HFFc6 (cell line): ENCODE measurements at regions not wholly inside any gene's neighbourhood (a gene's known extent, or its start where the extent isn't known, plus 50 kb on each side); places are given as distances from the start of the nearest gene placed in this dataset.
"Not testable (repeated sequence)": the region's sequence is repeated elsewhere in the genome, so short reads cannot be mapped to it uniquely, and the experiment has no call there.

Source experiments
- DNase-seq: peaks from one replicate; pipeline ENCODE4 v3.0.0-alpha.2; 2018
- H3K27ac Mint-ChIP-seq: 2 replicates; pipeline ENCODE4 v1.8.0; 2020; ENCODE audit warnings: mild to moderate bottlenecking, mixed read lengths
- H3K27me3 Mint-ChIP-seq: 2 replicates; pipeline ENCODE4 v1.8.0; 2021; ENCODE audit warnings: mild to moderate bottlenecking, moderate library complexity, mixed read lengths; ENCODE audit not compliant: insufficient read depth
- H3K36me3 Mint-ChIP-seq: 2 replicates; pipeline ENCODE4 v1.8.0; 2021; ENCODE audit warnings: low read depth, mixed read lengths
- H3K4me1 Mint-ChIP-seq: 2 replicates; pipeline ENCODE4 v1.8.0; 2020; ENCODE audit warnings: low read depth, mixed read lengths
- H3K4me3 Mint-ChIP-seq: 2 replicates; pipeline ENCODE4 v1.8.0; 2020; ENCODE audit warnings: mild to moderate bottlenecking, moderate library complexity, mixed read lengths
- H3K9me3 Mint-ChIP-seq: 2 replicates; pipeline ENCODE4 v1.8.0; 2020; ENCODE audit warnings: mild to moderate bottlenecking, mixed read lengths
- TF ChIP-seq, protein P1 (sequence below): fragments of 200-600 bp; sonication (generic); IDR thresholded peaks from 2 replicates; pipeline ENCODE4 v1.5.0; 2021; ENCODE audit warnings: antibody characterized with exemption, mild to moderate bottlenecking

DNA sequence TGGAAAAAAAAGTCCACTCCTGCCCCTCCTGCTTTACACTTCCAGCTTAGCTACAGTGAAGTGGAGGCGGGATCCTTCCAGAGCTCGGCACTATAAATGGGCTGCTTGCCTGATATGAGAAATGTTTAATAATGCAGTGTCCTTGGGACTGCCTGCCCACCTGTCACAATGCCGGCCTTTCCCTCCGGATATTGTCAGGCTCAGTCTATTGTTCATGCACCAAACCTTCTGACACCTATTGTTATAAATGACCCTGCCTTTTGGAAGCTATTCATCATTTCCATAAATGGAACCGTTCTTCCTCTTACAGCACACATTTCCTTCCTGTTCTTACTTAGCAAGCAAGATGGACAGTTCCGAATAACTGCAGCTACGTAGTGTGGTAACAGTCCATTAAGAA lies 146.3 kb downstream of the DMAC1 start:
- Mint-ChIP-seq H3K36me3 (no peaks in the 10 kb centered on the region), H3K4me1 (no peaks in the 10 kb centered on the region), H3K27me3 (peaks cover 3% of the 10 kb centered on the region; the same call in 1 of the 2 replicates), H3K4me3 (no peak overlapping the region), H3K27ac (no peak overlapping the region), H3K9me3 (peaks cover 35% of the 10 kb centered on the region)
- TF ChIP-seq, protein P1, sequence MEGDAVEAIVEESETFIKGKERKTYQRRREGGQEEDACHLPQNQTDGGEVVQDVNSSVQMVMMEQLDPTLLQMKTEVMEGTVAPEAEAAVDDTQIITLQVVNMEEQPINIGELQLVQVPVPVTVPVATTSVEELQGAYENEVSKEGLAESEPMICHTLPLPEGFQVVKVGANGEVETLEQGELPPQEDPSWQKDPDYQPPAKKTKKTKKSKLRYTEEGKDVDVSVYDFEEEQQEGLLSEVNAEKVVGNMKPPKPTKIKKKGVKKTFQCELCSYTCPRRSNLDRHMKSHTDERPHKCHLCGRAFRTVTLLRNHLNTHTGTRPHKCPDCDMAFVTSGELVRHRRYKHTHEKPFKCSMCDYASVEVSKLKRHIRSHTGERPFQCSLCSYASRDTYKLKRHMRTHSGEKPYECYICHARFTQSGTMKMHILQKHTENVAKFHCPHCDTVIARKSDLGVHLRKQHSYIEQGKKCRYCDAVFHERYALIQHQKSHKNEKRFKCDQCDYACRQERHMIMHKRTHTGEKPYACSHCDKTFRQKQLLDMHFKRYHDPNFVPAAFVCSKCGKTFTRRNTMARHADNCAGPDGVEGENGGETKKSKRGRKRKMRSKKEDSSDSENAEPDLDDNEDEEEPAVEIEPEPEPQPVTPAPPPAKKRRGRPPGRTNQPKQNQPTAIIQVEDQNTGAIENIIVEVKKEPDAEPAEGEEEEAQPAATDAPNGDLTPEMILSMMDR: no peak
- no peak for DNase-seq

GRCh38 chr9:7640231-7640630 lies 159.3 kb downstream of the DMAC1 start:
- DNase-seq: no peak
- no peak overlapping the region for H3K4me3 Mint-ChIP-seq
- TF ChIP-seq, protein P1: no peak
- no peaks in the 10 kb centered on the region for H3K4me1 Mint-ChIP-seq
- H3K9me3 Mint-ChIP-seq: peaks cover 17% of the 10 kb centered on the region
- no peaks in the 10 kb centered on the region; the same call in 1 of the 2 replicates for H3K27me3 Mint-ChIP-seq
- H3K27ac Mint-ChIP-seq: no peak overlapping the region
- H3K36me3 Mint-ChIP-seq: no peaks in the 10 kb centered on the region

- no peak overlapping the region for H3K27ac Mint-ChIP-seq
- peaks cover 17% of the 10 kb centered on the region for H3K9me3 Mint-ChIP-seq
- TF ChIP-seq, protein P1: no peak
- no peak for DNase-seq
- no peaks in the 10 kb centered on the region for H3K36me3 Mint-ChIP-seq
- H3K4me3 Mint-ChIP-seq: no peak overlapping the region
- H3K4me1 Mint-ChIP-seq: no peaks in the 10 kb centered on the region
- H3K27me3 Mint-ChIP-seq: no peaks in the 10 kb centered on the region; the same call in 1 of the 2 replicates
Measured at GRCh38 chr9:7639471-7639870, 160.1 kb downstream of the DMAC1 start.

DNA sequence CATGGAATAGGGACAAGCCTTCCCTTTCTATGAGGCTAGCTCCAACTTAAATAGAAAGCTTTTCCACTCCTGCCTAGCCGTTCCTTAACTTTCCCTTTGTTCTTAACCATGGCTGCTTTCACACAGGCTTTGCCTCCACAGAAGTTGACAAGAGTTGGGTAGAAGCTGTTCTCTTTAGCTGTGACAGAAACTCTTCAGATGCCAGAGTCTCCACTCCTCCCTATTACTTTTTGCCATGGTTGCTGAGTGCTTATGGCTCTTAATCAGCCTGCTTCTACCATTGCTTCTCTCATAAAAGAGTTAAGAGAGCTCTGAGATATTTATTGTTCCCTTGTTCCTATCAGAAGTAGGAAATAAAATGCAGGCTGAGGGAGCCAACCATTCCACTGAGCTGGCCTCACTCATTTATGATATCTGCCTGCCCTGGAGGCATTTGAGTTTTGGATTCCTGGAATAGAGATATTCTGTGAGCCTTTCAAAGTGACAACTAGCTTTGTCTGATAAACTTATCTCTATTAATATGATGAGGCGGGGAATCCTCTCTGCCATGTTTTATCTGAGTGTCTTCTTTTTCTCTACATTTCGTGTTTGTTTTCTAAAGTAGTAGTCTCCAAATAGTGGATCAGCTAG lies 162.6 kb downstream of the DMAC1 start:
- Mint-ChIP-seq H3K27ac (no peak overlapping the region), H3K4me1 (no peaks in the 10 kb centered on the region), H3K36me3 (no peaks in the 10 kb centered on the region), H3K4me3 (no peak overlapping the region), H3K9me3 (peaks cover 17% of the 10 kb centered on the region), H3K27me3 (no peaks in the 10 kb centered on the region; the same call in 1 of the 2 replicates)
- DNase-seq: no peak
- TF ChIP-seq, protein P1: no peak

DNA sequence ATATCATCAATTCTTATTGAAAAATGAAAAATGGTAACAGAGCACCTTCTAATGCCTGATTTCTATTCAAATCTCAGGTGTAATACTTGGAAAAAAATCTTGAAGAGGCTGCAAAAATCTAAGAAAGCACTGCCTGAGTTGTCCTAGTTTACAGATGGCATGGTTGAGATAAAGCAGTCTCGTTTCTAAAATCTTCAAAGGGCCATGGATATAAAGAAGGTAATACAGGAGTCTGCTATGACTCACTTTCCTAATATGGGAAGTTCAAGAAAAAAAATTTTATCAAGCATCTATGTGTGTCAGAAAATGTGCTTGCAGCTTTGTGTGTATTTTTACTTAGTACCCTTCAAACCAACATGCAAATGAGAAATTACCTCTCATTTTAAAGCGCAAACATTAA lies 163.3 kb downstream of the DMAC1 start:
- Mint-ChIP-seq H3K9me3 (peaks cover 19% of the 10 kb centered on the region), H3K4me1 (no peaks in the 10 kb centered on the region), H3K27me3 (no peaks in the 10 kb centered on the region), H3K36me3 (no peaks in the 10 kb centered on the region), H3K27ac (no peak overlapping the region), H3K4me3 (no peak overlapping the region)
- no peak for DNase-seq
- TF ChIP-seq, protein P1: no peak

GRCh38 chr9:7626571-7627029 lies 173.0 kb downstream of the DMAC1 start:
- not testable (repeated sequence) for H3K27ac Mint-ChIP-seq, DNase-seq, H3K4me1 Mint-ChIP-seq, H3K36me3 Mint-ChIP-seq, H3K27me3 Mint-ChIP-seq, H3K4me3 Mint-ChIP-seq
- H3K9me3 Mint-ChIP-seq: peaks cover 52% of the 10 kb centered on the region
